ENCODE measurements at regions not wholly inside any gene's neighbourhood (a gene's known extent, or its start where the extent isn't known, plus 50 kb on each side); places are given as distances from the start of the nearest gene placed in this dataset.

DNA sequence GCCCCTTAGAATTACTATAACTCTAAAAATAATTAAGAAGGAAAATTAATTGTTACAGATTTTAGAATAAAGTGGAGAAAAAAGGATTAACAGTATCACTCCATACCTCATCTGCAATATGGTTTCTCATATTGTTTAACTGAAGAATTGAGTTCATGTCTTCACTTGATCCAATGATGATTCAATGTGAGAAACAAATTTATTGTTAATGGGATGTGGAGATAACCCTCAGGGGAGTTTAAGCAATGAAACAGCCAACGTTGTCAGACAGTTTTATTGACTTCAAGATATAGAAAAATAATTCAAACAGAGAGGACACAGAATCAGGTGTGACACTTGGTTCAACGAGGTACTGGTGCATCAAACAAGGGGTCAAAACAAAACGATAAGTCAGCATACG is 665.2 kb upstream of the ACO1 start:
- WGBS, 3 donors = 46 to 55% (median 50%) methylated on average over 4 of the region's 4 CpGs
- H3K4me3 ChIP-seq = no peak overlapping the region
- no peak for TF ChIP-seq POLR2A (IDR thresholded peaks at IDR 0.05)
- no peak for TF ChIP-seq CTCF (IDR thresholded peaks at IDR 0.05)
- TF ChIP-seq EP300 (IDR thresholded peaks at IDR 0.05) = no peak
- no peaks in the 10 kb centered on the region for H3K4me1 ChIP-seq (ENCODE audit: insufficient read depth)
- no peaks in the 10 kb centered on the region for H3K27me3 ChIP-seq
- no peak for DNase-seq
- H3K9me3 ChIP-seq = no peaks in the 10 kb centered on the region
- no peaks in the 10 kb centered on the region for H3K36me3 ChIP-seq
- no peak overlapping the region for H3K27ac ChIP-seq
- intact Hi-C loops (cut with DNase I) = no loop called here

DNA sequence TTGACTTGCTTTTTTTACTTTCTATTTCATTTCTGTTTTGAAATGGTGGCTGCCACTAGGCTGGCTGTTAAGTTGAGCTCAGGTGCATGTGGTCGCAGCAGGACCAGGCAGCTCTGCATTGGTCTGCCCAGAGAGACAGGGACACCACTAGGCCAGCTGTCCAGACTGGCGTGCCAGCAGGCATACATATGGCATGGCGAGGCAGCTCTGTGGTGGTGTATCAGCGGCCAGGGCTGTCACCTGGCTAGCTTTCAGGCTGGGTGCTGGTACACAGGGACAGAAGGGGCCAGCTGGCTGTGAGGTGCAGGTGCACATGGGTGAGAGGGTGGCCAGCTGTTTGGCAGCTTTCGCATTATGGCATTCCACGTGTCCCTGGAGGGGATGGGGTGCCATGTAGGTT is 654.0 kb upstream of the ACO1 start:
- H3K9me3 ChIP-seq = no peaks in the 10 kb centered on the region
- no peak for DNase-seq
- H3K27ac ChIP-seq = no peak overlapping the region
- H3K4me1 ChIP-seq (ENCODE audit: insufficient read depth) = no peaks in the 10 kb centered on the region
- no peaks in the 10 kb centered on the region for H3K36me3 ChIP-seq
- no peaks in the 10 kb centered on the region for H3K27me3 ChIP-seq
- WGBS, 3 donors = 92 to 95% (median 93%) methylated on average over 6 of the region's 6 CpGs
- no peak overlapping the region for H3K4me3 ChIP-seq
- no peak for TF ChIP-seq EP300 (IDR thresholded peaks at IDR 0.05)
- no peak for TF ChIP-seq CTCF (IDR thresholded peaks at IDR 0.05)
- no peak for TF ChIP-seq POLR2A (IDR thresholded peaks at IDR 0.05)
- intact Hi-C loops (cut with DNase I) = no loop called here

GRCh38 chr9:31733166-31733565 is 651.3 kb upstream of the ACO1 start:
- no peaks in the 10 kb centered on the region for H3K27me3 ChIP-seq

DNA sequence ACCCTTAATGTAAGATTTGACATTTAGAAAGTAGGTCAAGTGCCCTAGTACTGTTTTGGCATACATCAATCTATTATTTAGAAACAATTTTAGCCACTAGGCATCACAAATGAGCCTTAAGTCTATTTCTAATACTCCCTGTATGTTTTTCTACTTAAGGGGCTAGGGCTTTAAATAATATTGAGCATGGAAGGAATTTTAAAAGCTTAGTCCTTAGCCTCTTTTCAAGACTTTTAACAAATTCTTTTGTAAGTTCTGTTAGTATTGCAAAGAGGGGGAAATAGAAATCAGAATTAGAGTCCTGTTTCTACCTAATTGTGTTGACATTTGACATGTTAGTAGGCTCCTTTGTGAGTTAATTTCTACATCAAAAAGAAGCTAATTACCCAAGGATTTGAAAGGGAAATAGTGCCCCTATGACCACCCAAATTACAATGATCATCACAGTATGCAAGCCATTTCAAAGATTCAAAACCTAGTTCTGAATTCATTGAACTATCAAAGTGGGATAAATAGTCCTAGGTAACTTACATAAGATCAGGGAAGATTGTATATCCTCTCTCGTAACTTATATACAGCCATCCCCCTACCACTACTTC is 647.8 kb upstream of the ACO1 start:
- no peak for DNase-seq
- Histone ChIP-seq H3K27me3 (no peaks in the 10 kb centered on the region), H3K27ac (no peak overlapping the region), H3K9me3 (no peaks in the 10 kb centered on the region), H3K4me3 (no peak overlapping the region), H3K4me1 (ENCODE audit: insufficient read depth) (no peaks in the 10 kb centered on the region), H3K36me3 (no peaks in the 10 kb centered on the region)
- intact Hi-C loops (cut with DNase I) = no loop called here
- 93 to 98% (median 95%) methylated on average over 1 of the region's 1 CpG for WGBS, 3 donors
- TF ChIP-seq POLR2A (IDR thresholded peaks at IDR 0.05) = no peak
- no peak for TF ChIP-seq CTCF (IDR thresholded peaks at IDR 0.05)
- no peak for TF ChIP-seq EP300 (IDR thresholded peaks at IDR 0.05)

More at GRCh38 chr9:31733166-31733565, 651.3 kb upstream of the ACO1 start:
- no peak for TF ChIP-seq POLR2A (IDR thresholded peaks at IDR 0.05)
- no peak for TF ChIP-seq EP300 (IDR thresholded peaks at IDR 0.05)
- TF ChIP-seq CTCF (IDR thresholded peaks at IDR 0.05) = no peak
- Histone ChIP-seq H3K9me3 (no peaks in the 10 kb centered on the region), H3K36me3 (no peaks in the 10 kb centered on the region), H3K4me3 (no peak overlapping the region), H3K27ac (no peak overlapping the region), H3K4me1 (ENCODE audit: insufficient read depth) (no peaks in the 10 kb centered on the region)
- 84 to 86% (median 85%) methylated on average over 3 of the region's 3 CpGs for WGBS, 3 donors
- intact Hi-C loops (cut with DNase I) = no loop called here
- DNase-seq = no peak

Data from ovary (tissue), 7 donors.